CD8-positive, alpha-beta memory T cell (primary cell): ENCODE measurements at regions not wholly inside any gene's neighbourhood (a gene's known extent, or its start where the extent isn't known, plus 50 kb on each side); places are given as distances from the start of the nearest gene placed in this dataset.

Experiments used
- CTCF ChIA-PET: fragments of 350-600 bp; sonication (Branson Sonifier 250); formaldehyde crosslinking; loops from one replicate; lab custom pipeline; 2021; ENCODE audit warnings: antibody characterized with exemption; lab: Charles Lee
- POLR2A ChIA-PET: fragments of 350-600 bp; sonication (Branson Sonifier 250); formaldehyde crosslinking; loops from one replicate; lab custom pipeline; 2021; ENCODE audit warnings: antibody characterized with exemption; lab: Charles Lee
- DNase-seq, 5 donors: peaks; one replicate each; pipeline versions ENCODE4 v3.0.0 to v3.0.0-alpha.2; 2020 to 2022; ENCODE audit warnings: mixed read lengths in 1 of 5
- H3K27ac ChIP-seq: one replicate; pipeline ENCODE4 v1.7.0; 2013; ENCODE audit warnings: low read depth, mild to moderate bottlenecking, low read length, moderate library complexity
- H3K27me3 ChIP-seq: 2 replicates; pipeline ENCODE4 v1.7.0; 2013; ENCODE audit warnings: low read length, mild to moderate bottlenecking; ENCODE audit not compliant: insufficient read depth, poor library complexity, severe bottlenecking
- H3K36me3 ChIP-seq: 2 replicates; pipeline ENCODE4 v1.7.0; 2013; ENCODE audit warnings: mild to moderate bottlenecking, low read length, moderate library complexity; ENCODE audit not compliant: insufficient read depth
- H3K4me1 ChIP-seq: 2 replicates; pipeline ENCODE4 v1.7.0; 2013; ENCODE audit warnings: mild to moderate bottlenecking, low read length, moderate library complexity; ENCODE audit not compliant: insufficient read depth
- H3K4me3 ChIP-seq: 2 replicates; pipeline ENCODE4 v1.7.0; 2013; ENCODE audit warnings: mild to moderate bottlenecking, low read length
- H3K9me3 ChIP-seq: 2 replicates; pipeline ENCODE4 v1.7.0; 2013; ENCODE audit warnings: mild to moderate bottlenecking, low read length
- H3K27ac Mint-ChIP-seq, 8 donors: one replicate each; pipeline ENCODE4 v1.8.0; 2020 to 2021; ENCODE audit warnings: mixed read lengths in 8 of 8, mild to moderate bottlenecking in 6 of 8, inconsistent platforms in 3 of 8, moderate library complexity in 3 of 8
- H3K27me3 Mint-ChIP-seq, 2 donors: one replicate each; pipeline ENCODE4 v1.8.0; 2020 to 2021; ENCODE audit warnings: mixed read lengths in 2 of 2, mild to moderate bottlenecking in 1 of 2, moderate library complexity in 1 of 2
- H3K36me3 Mint-ChIP-seq, 3 donors: one replicate each; pipeline ENCODE4 v1.8.0; 2020 to 2021; ENCODE audit warnings: mixed read lengths in 3 of 3, inconsistent platforms in 1 of 3, mild to moderate bottlenecking in 1 of 3
- H3K4me1 Mint-ChIP-seq, 3 donors: one replicate each; pipeline ENCODE4 v1.8.0; 2020 to 2021; ENCODE audit warnings: mixed read lengths in 3 of 3, inconsistent platforms in 1 of 3, mild to moderate bottlenecking in 1 of 3
- H3K4me3 Mint-ChIP-seq, 7 donors: one replicate each; pipeline ENCODE4 v1.8.0; 2020 to 2021; ENCODE audit warnings: mixed read lengths in 7 of 7, mild to moderate bottlenecking in 6 of 7, moderate library complexity in 4 of 7, inconsistent platforms in 2 of 7
- H3K9me3 Mint-ChIP-seq, 5 donors: one replicate each; pipeline ENCODE4 v1.8.0; 2020 to 2022; ENCODE audit warnings: mixed read lengths in 5 of 5, mild to moderate bottlenecking in 3 of 5, moderate library complexity in 2 of 5, inconsistent platforms in 1 of 5

DNA sequence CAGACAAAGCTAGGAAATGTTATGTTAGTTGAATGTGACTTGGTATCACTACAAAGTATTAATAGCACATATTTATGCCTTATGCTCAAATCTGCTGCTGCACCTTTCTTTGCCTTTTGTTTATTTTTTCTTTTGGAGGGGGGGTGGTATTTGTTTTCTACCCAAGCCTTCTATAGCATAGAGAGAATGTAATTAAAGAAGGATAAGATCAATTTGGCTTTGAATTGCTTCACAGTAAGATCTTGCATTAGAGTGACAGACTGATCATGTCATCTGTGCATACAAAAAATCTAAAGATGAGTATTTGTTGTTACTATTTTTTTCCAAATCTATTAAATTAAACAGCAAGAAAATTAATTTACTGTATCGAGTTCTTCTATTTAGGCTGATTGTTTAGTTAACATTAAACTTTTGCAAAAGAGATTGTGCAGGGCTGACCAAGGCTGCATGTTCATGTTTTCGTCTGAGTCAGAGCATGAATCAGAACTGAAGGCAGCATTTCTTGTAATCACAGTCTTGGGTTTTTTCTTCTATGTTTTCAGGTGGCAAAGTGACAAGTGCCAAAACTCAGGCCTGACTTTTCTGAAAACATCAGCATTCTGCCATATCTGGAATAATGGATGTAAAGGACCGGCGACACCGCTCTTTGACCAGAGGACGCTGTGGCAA, 1007.1 kb upstream of the WWC1 start:
- Histone ChIP-seq H3K36me3 (no peaks in the 10 kb centered on the region), H3K27me3 (no peaks in the 10 kb centered on the region), H3K4me1 (no peaks in the 10 kb centered on the region), H3K27ac (no peak overlapping the region), H3K9me3 (no peaks in the 10 kb centered on the region), H3K4me3 (no peak overlapping the region)
- no peak overlapping the region for H3K4me3 Mint-ChIP-seq
- peaks cover 5 to 23% (median 11%) of the 10 kb centered on the region in 5 donors for H3K9me3 Mint-ChIP-seq
- DNase-seq: no peak
- no peaks in the 10 kb centered on the region for H3K36me3 Mint-ChIP-seq
- no peak overlapping the region for H3K27ac Mint-ChIP-seq
- H3K4me1 Mint-ChIP-seq: no peaks in the 10 kb centered on the region
- ChIA-PET CTCF (no interaction called here), POLR2A (no interaction called here)
- no peaks in the 10 kb centered on the region for H3K27me3 Mint-ChIP-seq

DNA sequence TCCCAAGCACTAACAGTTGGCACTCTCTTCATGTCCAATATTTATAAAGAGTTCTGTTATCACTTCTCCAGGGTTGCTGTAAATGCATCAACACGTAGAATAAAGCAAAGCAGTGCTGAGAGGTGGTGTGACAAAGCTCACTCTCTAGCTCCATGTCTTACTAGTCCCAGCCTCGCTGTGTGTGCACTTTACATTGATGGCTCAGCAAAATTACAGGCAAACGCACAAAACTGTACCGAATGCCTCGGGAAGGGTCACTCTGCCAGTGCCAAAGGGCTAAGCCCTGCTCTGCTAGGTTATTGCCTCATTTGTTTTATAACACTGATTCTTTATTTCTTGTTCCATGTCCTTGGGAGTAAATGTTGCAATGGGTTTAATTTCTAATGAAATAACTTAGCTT, 1005.9 kb upstream of the WWC1 start:
- CTCF ChIA-PET: no interaction called here
- no peaks in the 10 kb centered on the region for H3K4me1 Mint-ChIP-seq

DNA sequence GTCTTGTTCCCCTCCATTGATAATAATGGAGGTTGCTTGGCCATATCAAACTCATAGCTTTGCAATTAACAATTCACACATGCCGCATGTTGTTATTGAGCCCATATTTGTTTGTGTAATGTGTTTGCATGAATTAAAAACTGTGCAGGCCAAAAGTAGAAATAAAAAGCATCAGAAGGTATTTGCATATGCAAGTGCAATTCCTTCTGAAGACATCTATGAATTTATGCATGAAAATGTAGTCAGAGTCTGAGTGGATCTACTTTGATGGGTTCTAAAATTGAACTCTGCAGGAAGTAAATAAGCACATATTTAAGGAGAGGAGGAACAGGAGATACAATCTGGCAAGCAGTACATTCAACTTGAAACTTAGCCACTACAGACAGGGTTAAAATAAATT, 1004.6 kb upstream of the WWC1 start:
- Histone ChIP-seq H3K27me3 (no peaks in the 10 kb centered on the region), H3K36me3 (no peaks in the 10 kb centered on the region), H3K4me1 (no peaks in the 10 kb centered on the region), H3K4me3 (no peak overlapping the region), H3K27ac (no peak overlapping the region), H3K9me3 (no peaks in the 10 kb centered on the region)
- DNase-seq: no peak
- Mint-ChIP-seq H3K27me3 (no peaks in the 10 kb centered on the region), H3K9me3 (peaks cover 0 to 33% (median 6%) of the 10 kb centered on the region in 5 donors), H3K4me1 (no peaks in the 10 kb centered on the region), H3K36me3 (no peaks in the 10 kb centered on the region), H3K27ac (no peak overlapping the region), H3K4me3 (no peak overlapping the region)
- CTCF ChIA-PET: no interaction called here
- POLR2A ChIA-PET: no interaction called here

More for the DNA sequence above, 1005.9 kb upstream of the WWC1 start:
- peaks cover 1 to 27% (median 9%) of the 10 kb centered on the region in 5 donors for H3K9me3 Mint-ChIP-seq
- H3K36me3 ChIP-seq: no peaks in the 10 kb centered on the region
- H3K4me3 Mint-ChIP-seq: no peak overlapping the region
- H3K27ac Mint-ChIP-seq: no peak overlapping the region
- H3K9me3 ChIP-seq: no peaks in the 10 kb centered on the region
- no peaks in the 10 kb centered on the region for H3K4me1 ChIP-seq
- POLR2A ChIA-PET: no interaction called here
- H3K4me3 ChIP-seq: no peak overlapping the region
- no peak for DNase-seq
- H3K27me3 ChIP-seq: no peaks in the 10 kb centered on the region
- H3K27me3 Mint-ChIP-seq: no peaks in the 10 kb centered on the region
- H3K27ac ChIP-seq: no peak overlapping the region
- H3K36me3 Mint-ChIP-seq: no peaks in the 10 kb centered on the region

DNA sequence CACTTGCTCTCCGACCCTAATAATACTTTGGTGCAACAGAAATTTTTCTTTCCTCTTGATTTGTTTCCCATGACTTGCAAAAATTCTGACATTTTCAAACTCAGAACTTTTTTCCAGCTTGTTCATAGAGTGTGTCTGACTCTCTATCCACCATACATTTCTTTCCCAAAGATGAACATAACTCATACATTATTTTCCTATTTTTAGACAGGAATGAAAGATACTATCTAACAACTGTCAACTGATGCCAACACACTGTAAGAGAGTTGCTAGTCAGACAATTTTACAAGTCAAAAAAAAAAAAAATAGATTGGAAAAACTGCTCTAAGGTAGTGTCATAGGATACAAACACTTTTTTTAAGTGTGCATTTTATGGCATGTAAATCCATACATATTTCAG, 1001.0 kb upstream of the WWC1 start:
- Histone ChIP-seq H3K27ac (no peak overlapping the region), H3K36me3 (no peaks in the 10 kb centered on the region), H3K9me3 (no peaks in the 10 kb centered on the region), H3K4me3 (no peak overlapping the region), H3K27me3 (no peaks in the 10 kb centered on the region), H3K4me1 (no peaks in the 10 kb centered on the region)
- peaks cover 0 to 2% of the 10 kb centered on the region in 2 donors for H3K27me3 Mint-ChIP-seq
- no peaks in the 10 kb centered on the region for H3K4me1 Mint-ChIP-seq
- H3K27ac Mint-ChIP-seq: no peak overlapping the region
- POLR2A ChIA-PET: no interaction called here
- no peaks in the 10 kb centered on the region for H3K36me3 Mint-ChIP-seq
- CTCF ChIA-PET: no interaction called here
- no peak overlapping the region for H3K4me3 Mint-ChIP-seq
- DNase-seq: no peak
- H3K9me3 Mint-ChIP-seq: peaks cover 6 to 18% (median 13%) of the 10 kb centered on the region in 5 donors

DNA sequence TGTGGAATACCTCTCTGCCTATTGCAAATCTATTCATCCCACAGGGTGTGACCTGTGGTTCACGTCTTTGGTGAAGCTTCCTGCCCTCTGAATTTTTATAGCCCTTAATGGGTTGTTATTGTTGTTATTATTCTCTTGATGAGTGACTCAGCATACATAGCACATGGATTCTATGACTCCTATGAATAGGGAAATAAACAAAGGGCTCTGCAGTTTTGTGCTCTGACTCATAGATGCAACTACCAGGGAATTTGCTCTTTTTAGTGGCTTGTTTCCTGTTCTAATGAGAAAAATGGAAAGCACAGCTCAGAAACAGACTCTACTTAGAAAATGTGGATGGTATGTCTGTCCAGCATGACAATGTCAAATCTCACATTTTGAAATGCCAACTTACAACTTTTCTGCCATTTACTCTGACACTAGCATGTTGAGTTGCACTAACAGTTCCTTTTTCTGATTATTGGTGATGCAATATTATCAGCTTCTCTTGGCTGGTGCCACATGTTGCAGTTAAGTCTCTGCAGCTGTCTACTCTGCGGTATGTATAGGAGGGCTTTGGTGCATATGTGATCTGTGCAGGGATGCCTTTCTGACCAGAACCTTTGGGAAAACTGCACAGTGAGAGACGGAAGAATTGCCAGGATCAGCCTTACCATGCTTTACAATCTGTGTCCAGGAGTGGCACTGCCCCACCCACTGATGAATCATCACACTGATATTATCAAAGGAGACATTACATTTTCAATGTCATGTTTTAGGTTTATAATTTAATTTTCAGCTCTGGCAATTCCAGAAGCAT, 996.4 kb upstream of the WWC1 start:
- Mint-ChIP-seq H3K4me3 (no peak overlapping the region), H3K27me3 (peaks cover 0 to 3% of the 10 kb centered on the region in 2 donors), H3K36me3 (no peaks in the 10 kb centered on the region), H3K4me1 (no peaks in the 10 kb centered on the region), H3K27ac (no peak overlapping the region), H3K9me3 (peaks cover 10 to 27% (median 12%) of the 10 kb centered on the region in 5 donors)
- Histone ChIP-seq H3K4me1 (no peaks in the 10 kb centered on the region), H3K27ac (no peak overlapping the region), H3K27me3 (no peaks in the 10 kb centered on the region), H3K9me3 (no peaks in the 10 kb centered on the region), H3K36me3 (no peaks in the 10 kb centered on the region), H3K4me3 (no peak overlapping the region)
- CTCF ChIA-PET: interaction anchor here (0.7 kb wide), 1 partner anchor 19 kb away, joined by 3 read pairs; no protein-coding TSS in a partner anchor
- POLR2A ChIA-PET: no interaction called here
- DNase-seq: no peak

DNA sequence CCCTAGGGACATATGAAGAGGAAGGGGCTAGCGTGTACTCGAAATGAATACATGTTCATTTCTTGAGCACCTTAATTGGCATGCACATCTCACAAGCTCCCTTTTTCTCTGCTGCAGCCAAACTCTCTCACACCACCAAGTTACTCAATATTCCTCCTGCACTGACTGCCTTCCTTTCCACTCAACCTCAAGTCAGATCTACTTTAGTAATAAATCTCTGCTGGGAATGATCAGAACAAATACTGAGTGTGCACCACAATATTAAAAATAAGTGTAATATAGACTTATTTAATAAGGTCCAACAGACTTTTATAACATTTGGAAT, 995.8 kb upstream of the WWC1 start:
- Histone ChIP-seq H3K27me3 (no peaks in the 10 kb centered on the region), H3K27ac (no peak overlapping the region), H3K36me3 (no peaks in the 10 kb centered on the region), H3K4me1 (no peaks in the 10 kb centered on the region), H3K4me3 (no peak overlapping the region), H3K9me3 (no peaks in the 10 kb centered on the region)
- ChIA-PET CTCF (no interaction called here), POLR2A (no interaction called here)
- no peak overlapping the region for H3K27ac Mint-ChIP-seq
- peaks cover 0 to 6% of the 10 kb centered on the region in 2 donors for H3K27me3 Mint-ChIP-seq
- no peak overlapping the region for H3K4me3 Mint-ChIP-seq
- DNase-seq: no peak
- H3K9me3 Mint-ChIP-seq: peaks cover 7 to 30% (median 12%) of the 10 kb centered on the region in 5 donors
- H3K4me1 Mint-ChIP-seq: no peaks in the 10 kb centered on the region
- no peaks in the 10 kb centered on the region for H3K36me3 Mint-ChIP-seq

DNA sequence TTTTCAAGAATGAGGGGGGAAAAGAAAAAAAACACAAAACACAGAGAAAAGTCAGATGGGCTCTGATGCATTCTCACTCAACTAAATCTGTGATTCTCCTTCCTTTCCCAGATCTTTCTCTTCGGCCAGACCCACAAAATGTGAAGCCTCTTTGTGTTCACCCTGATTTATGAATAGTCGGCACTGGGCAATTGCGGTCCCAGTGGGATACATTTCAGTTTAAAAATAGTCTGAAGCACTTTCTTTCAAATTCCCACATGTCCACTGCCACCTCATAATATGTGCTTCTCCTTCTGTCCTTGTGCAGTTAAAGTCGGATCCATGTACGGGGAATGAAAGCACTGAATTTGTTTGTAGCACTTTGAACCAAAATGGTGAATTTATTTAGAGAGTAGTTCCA, 995.4 kb upstream of the WWC1 start:
- ChIA-PET CTCF (no interaction called here), POLR2A (no interaction called here)
- Histone ChIP-seq H3K27ac (no peak overlapping the region), H3K9me3 (no peaks in the 10 kb centered on the region), H3K27me3 (no peaks in the 10 kb centered on the region), H3K4me1 (no peaks in the 10 kb centered on the region), H3K36me3 (no peaks in the 10 kb centered on the region), H3K4me3 (no peak overlapping the region)
- DNase-seq: no peak
- Mint-ChIP-seq H3K4me1 (no peaks in the 10 kb centered on the region), H3K36me3 (no peaks in the 10 kb centered on the region), H3K27me3 (peaks cover 0 to 6% of the 10 kb centered on the region in 2 donors), H3K4me3 (no peak overlapping the region), H3K9me3 (peaks cover 4 to 30% (median 12%) of the 10 kb centered on the region in 5 donors), H3K27ac (peak overlapping the region in 1 of 8 donors; percentile 23)

DNA sequence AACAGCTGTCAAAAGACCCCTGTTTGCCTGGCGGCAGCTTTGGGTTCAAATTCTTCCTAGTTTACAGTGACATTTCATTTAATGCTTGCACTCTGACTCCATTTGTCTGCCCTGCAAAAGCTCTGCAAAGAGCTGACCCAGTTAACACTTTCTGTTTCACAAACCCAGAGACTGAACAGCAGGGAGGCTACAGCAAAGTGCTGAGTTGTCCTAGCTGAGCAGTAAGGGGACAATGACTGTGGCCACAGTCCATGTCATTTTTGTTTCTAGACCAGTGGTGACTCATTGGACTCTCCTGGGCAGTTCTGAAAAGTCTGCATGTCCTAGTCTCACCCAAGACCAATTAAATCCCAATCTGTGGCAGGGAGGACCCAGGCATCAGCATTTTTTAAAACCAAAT, 994.8 kb upstream of the WWC1 start:
- no peak overlapping the region for H3K27ac Mint-ChIP-seq
- H3K4me3 Mint-ChIP-seq: no peak overlapping the region
- no peaks in the 10 kb centered on the region for H3K4me1 Mint-ChIP-seq
- ChIA-PET POLR2A (no interaction called here), CTCF (no interaction called here)
- no peaks in the 10 kb centered on the region for H3K36me3 Mint-ChIP-seq
- H3K4me1 ChIP-seq: no peaks in the 10 kb centered on the region
- peaks cover 0 to 31% (median 13%) of the 10 kb centered on the region in 5 donors for H3K9me3 Mint-ChIP-seq
- no peaks in the 10 kb centered on the region for H3K36me3 ChIP-seq
- H3K27me3 ChIP-seq: no peaks in the 10 kb centered on the region
- H3K9me3 ChIP-seq: no peaks in the 10 kb centered on the region
- no peak for DNase-seq
- H3K27me3 Mint-ChIP-seq: peaks cover 0 to 6% of the 10 kb centered on the region in 2 donors
- no peak overlapping the region for H3K4me3 ChIP-seq
- no peak overlapping the region for H3K27ac ChIP-seq
